CD4-positive, alpha-beta T cell treated with Interleukin-17A for 1 hour (primary cell): ENCODE measurements at regions not wholly inside any gene's neighbourhood (a gene's known extent, or its start where the extent isn't known, plus 50 kb on each side); places are given as distances from the start of the nearest gene placed in this dataset.

Source experiments
- DNase-seq: peaks from one replicate; pipeline ENCODE4 v3.0.0-alpha.2; 2020

- no peak for DNase-seq
Measured at GRCh38 chr3:23665741-23666140, 140.0 kb upstream of the UBE2E1 start.

GRCh38 chr3:23666818-23667217 is 138.9 kb upstream of the UBE2E1 start:
- DNase-seq: no peak

- no peak for DNase-seq
Measured at GRCh38 chr3:23667536-23668429, 138.0 kb upstream of the UBE2E1 start.

- no peak for DNase-seq
Measured at GRCh38 chr3:23668430-23668904, 137.3 kb upstream of the UBE2E1 start.

GRCh38 chr3:23669541-23670255 is 136.1 kb upstream of the UBE2E1 start:
- no peak for DNase-seq

GRCh38 chr3:23671851-23672589 is 133.7 kb upstream of the UBE2E1 start:
- no peak for DNase-seq

GRCh38 chr3:23672628-23673027 is 133.1 kb upstream of the UBE2E1 start:
- no peak for DNase-seq

GRCh38 chr3:23675010-23675409 is 130.7 kb upstream of the UBE2E1 start:
- DNase-seq: no peak

- DNase-seq: no peak
Measured at GRCh38 chr3:23676093-23676492, 129.7 kb upstream of the UBE2E1 start.

- DNase-seq: no peak
Measured at GRCh38 chr3:23682646-23683045, 123.1 kb upstream of the UBE2E1 start.

GRCh38 chr3:23685541-23686258 is 120.1 kb upstream of the UBE2E1 start:
- no peak for DNase-seq

GRCh38 chr3:23686519-23686918 is 119.2 kb upstream of the UBE2E1 start:
- no peak for DNase-seq

- DNase-seq: no peak
Measured at GRCh38 chr3:23691357-23691895, 114.3 kb upstream of the UBE2E1 start.

GRCh38 chr3:23696842-23697241 is 108.9 kb upstream of the UBE2E1 start:
- DNase-seq: no peak

- DNase-seq: no peak
Measured at GRCh38 chr3:23697416-23697815, 108.3 kb upstream of the UBE2E1 start.

GRCh38 chr3:23698652-23699313 is 107.0 kb upstream of the UBE2E1 start:
- DNase-seq: no peak

GRCh38 chr3:23700616-23701015 is 105.1 kb upstream of the UBE2E1 start:
- DNase-seq: no peak

GRCh38 chr3:23701716-23702597 is 103.8 kb upstream of the UBE2E1 start:
- DNase-seq: no peak

GRCh38 chr3:23704298-23704697 is 101.5 kb upstream of the UBE2E1 start:
- no peak for DNase-seq

GRCh38 chr3:23706111-23706510 is 99.6 kb upstream of the UBE2E1 start:
- DNase-seq: no peak

GRCh38 chr3:23709987-23710386 is 95.8 kb upstream of the UBE2E1 start:
- no peak for DNase-seq
